H1 (cell line): ENCODE measurements at regions not wholly inside any gene's neighbourhood (a gene's known extent, or its start where the extent isn't known, plus 50 kb on each side); places are given as distances from the start of the nearest gene placed in this dataset.

Experiments used
- BRCA1 ChIP-seq: IDR thresholded peaks from 2 replicates; pipeline ENCODE4 v1.6.1; 2012; ENCODE audit warnings: low read depth, low read length, improper control_type of control experiment
- JUND ChIP-seq: IDR thresholded peaks from 2 replicates; pipeline ENCODE4 v1.6.1; 2011; ENCODE audit warnings: mild to moderate bottlenecking, improper control_type of control experiment, low read length
- SIN3A ChIP-seq, 2 experiments: IDR thresholded peaks in 1 of 2; conservative IDR thresholded peaks in 1 of 2; 2 replicates each; pipeline ENCODE4 v1.6.1; 2011 to 2012; ENCODE audit warnings: low read length in 2 of 2, improper control_type of control experiment in 1 of 2, low read depth in 1 of 2, mild to moderate bottlenecking in 1 of 2
- ZNF274 ChIP-seq: IDR thresholded peaks from 2 replicates; pipeline ENCODE4 v1.7.0; 2012; ENCODE audit warnings: low read length, borderline replicate concordance; ENCODE audit errors: extremely low read depth

DNA sequence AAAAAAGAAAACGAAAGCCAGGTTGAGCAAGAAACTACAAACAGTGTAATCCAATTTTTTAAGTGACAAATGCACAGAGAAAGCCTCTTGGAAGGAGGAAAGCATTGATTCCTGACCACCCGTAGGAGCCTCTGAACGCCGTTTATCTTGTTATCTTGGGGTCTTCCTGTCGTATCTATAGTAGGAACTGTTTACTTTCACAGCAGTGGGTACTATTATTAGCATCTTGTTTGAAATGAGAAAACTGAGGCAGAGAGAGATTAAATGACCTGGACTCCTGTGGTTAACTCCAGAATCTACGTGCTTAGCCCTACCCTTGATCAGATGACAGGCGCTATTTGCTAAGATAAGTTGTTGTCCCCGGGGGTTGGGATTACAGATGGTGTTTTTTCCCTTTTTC, 196.7 kb upstream of the FOXF1 start (continued):
- no peak for TF ChIP-seq SIN3A (conservative IDR thresholded peaks at IDR 0.05 in 1 of 2, IDR thresholded peaks at IDR 0.05 in 1 of 2; ENCODE audit: low read depth in 1 of 2, low read length in 2 of 2)
- TF ChIP-seq ZNF274, result no peak
- no peak for TF ChIP-seq BRCA1
- TF ChIP-seq JUND, result no peak
